ENCODE measurements at regions not wholly inside any gene's neighbourhood (a gene's known extent, or its start where the extent isn't known, plus 50 kb on each side); places are given as distances from the start of the nearest gene placed in this dataset.

DNA sequence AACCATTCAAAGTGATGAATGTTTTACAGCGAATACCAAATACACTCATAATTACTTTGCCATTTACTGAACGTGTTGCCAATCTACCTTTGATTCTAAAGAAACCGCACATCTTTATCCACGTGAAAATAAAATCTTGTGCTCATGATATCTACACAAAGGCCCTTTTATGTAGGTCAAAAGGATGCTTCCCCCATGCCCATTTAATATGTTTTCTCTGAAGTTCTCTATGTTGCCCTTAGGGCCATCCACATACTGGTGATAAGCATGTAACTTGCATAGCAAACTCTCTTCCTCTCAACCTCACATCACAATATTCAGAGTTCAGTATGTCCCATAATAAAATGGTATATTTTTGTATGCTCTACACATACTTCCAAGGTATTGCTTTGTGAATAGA is 380.0 kb upstream of the FIGN start:
- Histone ChIP-seq H3K9me3 (replicated peaks; ENCODE audit: control insufficient read depth, insufficient read depth, low read length) (no peaks in the 10 kb centered on the region), H3K36me3 (ENCODE audit: control insufficient read depth in 2 of 2, extremely low read depth in 1 of 2, insufficient read depth in 2 of 2, low read length in 2 of 2) (no peaks in the 10 kb centered on the region), H3K27me3 (ENCODE audit: control insufficient read depth in 2 of 2, insufficient read depth in 2 of 2, low read length in 2 of 2) (no peaks in the 10 kb centered on the region), H3K9ac (replicated peaks; ENCODE audit: extremely low read depth, insufficient read depth, low read length) (no peak overlapping the region), H3K79me2 (ENCODE audit: control insufficient read depth, insufficient read depth, low read length) (no peaks in the 10 kb centered on the region), H2AFZ (ENCODE audit: low read depth, low read length) (no peak overlapping the region), H4K20me1 (replicated peaks; ENCODE audit: control insufficient read depth, extremely low read depth, insufficient read depth, low read length) (no peaks in the 10 kb centered on the region), H3K4me1 (ENCODE audit: control insufficient read depth, extremely low read depth, insufficient read depth, low read length) (no peaks in the 10 kb centered on the region), H3K27ac (ENCODE audit: insufficient read depth, low read depth, low read length) (no peak overlapping the region), H3K4me2 (ENCODE audit: insufficient read depth, low read length) (no peak overlapping the region), H3K4me3 (replicated peaks in 1 of 3; ENCODE audit: insufficient read depth in 1 of 3, low read depth in 1 of 3, low read length in 3 of 3) (no peak overlapping the region), H3K9me1 (replicated peaks; ENCODE audit: control insufficient read depth, extremely low read depth, insufficient read depth, low read length) (no peaks in the 10 kb centered on the region)
- ChIA-PET POLR2A (no interaction called here), CTCF (no interaction called here)
- FAIRE-seq (no peak), DNase-seq (ENCODE audit: low read depth, low spot score) (no peak)
- intact Hi-C loops (cut with micrococcal nuclease), result no loop called here
- dilution Hi-C loops (cut with MboI; ENCODE audit: extremely low pct_ligation_motif_present, low sequenced_read_pairs), result no loop called here
- no TSS peak for BruUV-seq (replicated peaks)
- TF ChIP-seq GATA2 (IDR thresholded peaks at IDR 0.05; ENCODE audit: insufficient read depth, insufficient read length, low read depth, low read length) (no peak), MAX (IDR thresholded peaks at IDR 0.05; ENCODE audit: insufficient read depth, insufficient read length) (no peak), EZH2 (IDR thresholded peaks at IDR 0.05; ENCODE audit: borderline replicate concordance, low read depth, low read length, severe bottlenecking) (no peak), FOS (IDR thresholded peaks at IDR 0.05; ENCODE audit: borderline replicate concordance, insufficient read depth, low read length) (no peak)

DNA sequence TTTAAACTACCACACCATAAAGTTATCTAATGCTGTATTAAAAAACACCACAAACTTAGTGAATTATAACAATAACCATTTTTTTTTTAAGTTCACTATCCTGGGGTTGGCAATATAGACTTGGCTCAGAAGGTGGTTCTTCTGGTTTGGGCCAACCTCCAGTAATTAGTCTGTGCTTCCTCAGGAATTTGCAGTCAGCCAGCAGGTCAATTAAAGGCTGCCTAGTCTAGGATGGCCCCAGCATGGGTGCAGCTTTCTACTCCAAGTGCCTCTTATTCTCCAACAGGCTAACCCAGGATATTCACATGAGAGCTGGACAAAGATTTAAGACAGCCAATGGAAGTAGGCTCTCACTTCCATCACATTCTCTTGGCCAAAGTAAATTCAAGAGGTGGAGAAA is 379.1 kb upstream of the FIGN start:
- no peaks in the 10 kb centered on the region for H3K79me2 ChIP-seq (ENCODE audit: control insufficient read depth, insufficient read depth, low read length)
- no peaks in the 10 kb centered on the region for H3K27me3 ChIP-seq (ENCODE audit: control insufficient read depth in 2 of 2, insufficient read depth in 2 of 2, low read length in 2 of 2)
- no peak overlapping the region for H3K4me2 ChIP-seq (ENCODE audit: insufficient read depth, low read length)
- intact Hi-C loops (cut with micrococcal nuclease) (no loop called here), dilution Hi-C loops (cut with MboI; ENCODE audit: extremely low pct_ligation_motif_present, low sequenced_read_pairs) (no loop called here)
- H2AFZ ChIP-seq (ENCODE audit: low read depth, low read length), result no peak overlapping the region
- H4K20me1 ChIP-seq (replicated peaks; ENCODE audit: control insufficient read depth, extremely low read depth, insufficient read depth, low read length), result no peaks in the 10 kb centered on the region
- DNase-seq (ENCODE audit: low read depth, low spot score) (no peak), FAIRE-seq (no peak)
- no peak overlapping the region for H3K4me3 ChIP-seq (replicated peaks in 1 of 3; ENCODE audit: insufficient read depth in 1 of 3, low read depth in 1 of 3, low read length in 3 of 3)
- H3K27ac ChIP-seq (ENCODE audit: insufficient read depth, low read depth, low read length), result no peak overlapping the region
- POLR2A ChIA-PET, result interaction anchor here (0.7 kb wide), 1 partner anchor 94 kb away, joined by 4 read pairs; no protein-coding TSS in a partner anchor
- H3K36me3 ChIP-seq (ENCODE audit: control insufficient read depth in 2 of 2, extremely low read depth in 1 of 2, insufficient read depth in 2 of 2, low read length in 2 of 2), result no peaks in the 10 kb centered on the region
- H3K9me1 ChIP-seq (replicated peaks; ENCODE audit: control insufficient read depth, extremely low read depth, insufficient read depth, low read length), result no peaks in the 10 kb centered on the region
- BruUV-seq (replicated peaks), result no TSS peak
- no peaks in the 10 kb centered on the region for H3K4me1 ChIP-seq (ENCODE audit: control insufficient read depth, extremely low read depth, insufficient read depth, low read length)
- H3K9me3 ChIP-seq (replicated peaks; ENCODE audit: control insufficient read depth, insufficient read depth, low read length), result no peaks in the 10 kb centered on the region
- CTCF ChIA-PET, result no interaction called here
- no peak overlapping the region for H3K9ac ChIP-seq (replicated peaks; ENCODE audit: extremely low read depth, insufficient read depth, low read length)
- TF ChIP-seq, protein P1, sequence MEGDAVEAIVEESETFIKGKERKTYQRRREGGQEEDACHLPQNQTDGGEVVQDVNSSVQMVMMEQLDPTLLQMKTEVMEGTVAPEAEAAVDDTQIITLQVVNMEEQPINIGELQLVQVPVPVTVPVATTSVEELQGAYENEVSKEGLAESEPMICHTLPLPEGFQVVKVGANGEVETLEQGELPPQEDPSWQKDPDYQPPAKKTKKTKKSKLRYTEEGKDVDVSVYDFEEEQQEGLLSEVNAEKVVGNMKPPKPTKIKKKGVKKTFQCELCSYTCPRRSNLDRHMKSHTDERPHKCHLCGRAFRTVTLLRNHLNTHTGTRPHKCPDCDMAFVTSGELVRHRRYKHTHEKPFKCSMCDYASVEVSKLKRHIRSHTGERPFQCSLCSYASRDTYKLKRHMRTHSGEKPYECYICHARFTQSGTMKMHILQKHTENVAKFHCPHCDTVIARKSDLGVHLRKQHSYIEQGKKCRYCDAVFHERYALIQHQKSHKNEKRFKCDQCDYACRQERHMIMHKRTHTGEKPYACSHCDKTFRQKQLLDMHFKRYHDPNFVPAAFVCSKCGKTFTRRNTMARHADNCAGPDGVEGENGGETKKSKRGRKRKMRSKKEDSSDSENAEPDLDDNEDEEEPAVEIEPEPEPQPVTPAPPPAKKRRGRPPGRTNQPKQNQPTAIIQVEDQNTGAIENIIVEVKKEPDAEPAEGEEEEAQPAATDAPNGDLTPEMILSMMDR (IDR thresholded peaks at IDR 0.05; ENCODE audit: extremely low read depth in 1 of 2, insufficient read depth in 1 of 2, low read depth in 1 of 2, low read length in 2 of 2), result no peak
- no peak for TF ChIP-seq MAX (IDR thresholded peaks at IDR 0.05; ENCODE audit: insufficient read depth, insufficient read length)
- no peak for TF ChIP-seq EZH2 (IDR thresholded peaks at IDR 0.05; ENCODE audit: borderline replicate concordance, low read depth, low read length, severe bottlenecking)
- TF ChIP-seq GATA2 (IDR thresholded peaks at IDR 0.05; ENCODE audit: insufficient read depth, insufficient read length, low read depth, low read length), result no peak
- TF ChIP-seq POLR2AphosphoS5 (IDR thresholded peaks at IDR 0.05; ENCODE audit: insufficient read depth, low read depth, low read length), result no peak
- TF ChIP-seq POLR2A (IDR thresholded peaks at IDR 0.05; ENCODE audit: low read depth, low read length), result no peak
- TF ChIP-seq MYC (IDR thresholded peaks at IDR 0.05; ENCODE audit: low read depth, low read length), result no peak
- no peak for TF ChIP-seq FOS (IDR thresholded peaks at IDR 0.05; ENCODE audit: borderline replicate concordance, insufficient read depth, low read length)
- no peak for TF ChIP-seq JUN (IDR thresholded peaks at IDR 0.05; ENCODE audit: borderline replicate concordance, insufficient read depth, insufficient read length, low read depth)

All from endothelial cell of umbilical vein (primary cell).